ENCODE measurements at regions not wholly inside any gene's neighbourhood (a gene's known extent, or its start where the extent isn't known, plus 50 kb on each side); places are given as distances from the start of the nearest gene placed in this dataset.

DNA sequence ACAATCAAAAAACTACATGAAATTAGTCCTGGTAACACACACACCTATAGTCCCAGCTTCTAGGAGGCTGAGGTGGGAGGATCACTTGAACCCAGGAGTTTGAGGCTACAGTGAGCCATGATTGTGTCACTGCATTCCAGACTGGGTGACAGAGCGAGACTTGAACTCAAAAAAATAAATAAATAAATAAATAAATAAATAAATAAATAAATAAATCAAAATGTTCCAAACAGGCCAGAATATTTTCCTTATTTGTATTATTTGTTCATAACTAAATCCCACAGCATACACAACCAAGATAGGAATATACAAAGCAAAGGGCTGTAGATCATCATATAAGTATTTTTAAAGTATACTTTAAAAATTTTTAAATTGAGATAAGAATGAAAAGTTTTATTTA lies 537.2 kb upstream of the CDH8 start:
- no peak for TF ChIP-seq POLR2A (IDR thresholded peaks at IDR 0.05)
- TF ChIP-seq, protein P1, sequence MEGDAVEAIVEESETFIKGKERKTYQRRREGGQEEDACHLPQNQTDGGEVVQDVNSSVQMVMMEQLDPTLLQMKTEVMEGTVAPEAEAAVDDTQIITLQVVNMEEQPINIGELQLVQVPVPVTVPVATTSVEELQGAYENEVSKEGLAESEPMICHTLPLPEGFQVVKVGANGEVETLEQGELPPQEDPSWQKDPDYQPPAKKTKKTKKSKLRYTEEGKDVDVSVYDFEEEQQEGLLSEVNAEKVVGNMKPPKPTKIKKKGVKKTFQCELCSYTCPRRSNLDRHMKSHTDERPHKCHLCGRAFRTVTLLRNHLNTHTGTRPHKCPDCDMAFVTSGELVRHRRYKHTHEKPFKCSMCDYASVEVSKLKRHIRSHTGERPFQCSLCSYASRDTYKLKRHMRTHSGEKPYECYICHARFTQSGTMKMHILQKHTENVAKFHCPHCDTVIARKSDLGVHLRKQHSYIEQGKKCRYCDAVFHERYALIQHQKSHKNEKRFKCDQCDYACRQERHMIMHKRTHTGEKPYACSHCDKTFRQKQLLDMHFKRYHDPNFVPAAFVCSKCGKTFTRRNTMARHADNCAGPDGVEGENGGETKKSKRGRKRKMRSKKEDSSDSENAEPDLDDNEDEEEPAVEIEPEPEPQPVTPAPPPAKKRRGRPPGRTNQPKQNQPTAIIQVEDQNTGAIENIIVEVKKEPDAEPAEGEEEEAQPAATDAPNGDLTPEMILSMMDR (IDR thresholded peaks at IDR 0.05): no peak
- no peak for TF ChIP-seq EP300 (IDR thresholded peaks at IDR 0.05)
- no peak for TF ChIP-seq POLR2AphosphoS5 (IDR thresholded peaks at IDR 0.05)
